Sigmoid colon (tissue), 4 donors: ENCODE measurements at regions not wholly inside any gene's neighbourhood (a gene's known extent, or its start where the extent isn't known, plus 50 kb on each side); places are given as distances from the start of the nearest gene placed in this dataset.

Experiments
- CTCF ChIP-seq, 4 experiments: fragments of 450-650 bp in 3 of 4; fragments of 200-600 bp in 1 of 4; IDR thresholded peaks; one replicate each; pipeline ENCODE4 v1.5.1; 2016 to 2019; ENCODE audit warnings: antibody characterized with exemption in 4 of 4, mild to moderate bottlenecking in 3 of 4, moderate library complexity in 2 of 4
- EP300 ChIP-seq, 4 donors: sonication (generic); formaldehyde crosslinking; IDR thresholded peaks; one replicate each; pipeline ENCODE4 v1.6.1; 2017; ENCODE audit warnings: antibody characterized with exemption in 4 of 4
- POLR2A ChIP-seq, 2 donors: fragments of 450-650 bp; IDR thresholded peaks; one replicate each; pipeline ENCODE4 v1.6.1; 2016; ENCODE audit warnings: antibody characterized with exemption in 2 of 2, mild to moderate bottlenecking in 2 of 2, moderate library complexity in 2 of 2

GRCh38 chr7:138355254-138355653 lies 104.8 kb upstream of the TRIM24 start:
- no peak for TF ChIP-seq POLR2A (IDR thresholded peaks at IDR 0.05)
- TF ChIP-seq CTCF (IDR thresholded peaks at IDR 0.05): no peak
- no peak for TF ChIP-seq EP300 (IDR thresholded peaks at IDR 0.05)
